NCI-H1048 (cell line): ENCODE measurements at regions not wholly inside any gene's neighbourhood (a gene's known extent, or its start where the extent isn't known, plus 50 kb on each side); places are given as distances from the start of the nearest gene placed in this dataset.
"Not testable (repeated sequence)": the region's sequence is repeated elsewhere in the genome, so short reads cannot be mapped to it uniquely, and the experiment has no call there.

Experiments used
- DNase-seq: peaks from one replicate; lab custom pipeline; 2025; lab: John Stamatoyannopoulos, UW

DNA sequence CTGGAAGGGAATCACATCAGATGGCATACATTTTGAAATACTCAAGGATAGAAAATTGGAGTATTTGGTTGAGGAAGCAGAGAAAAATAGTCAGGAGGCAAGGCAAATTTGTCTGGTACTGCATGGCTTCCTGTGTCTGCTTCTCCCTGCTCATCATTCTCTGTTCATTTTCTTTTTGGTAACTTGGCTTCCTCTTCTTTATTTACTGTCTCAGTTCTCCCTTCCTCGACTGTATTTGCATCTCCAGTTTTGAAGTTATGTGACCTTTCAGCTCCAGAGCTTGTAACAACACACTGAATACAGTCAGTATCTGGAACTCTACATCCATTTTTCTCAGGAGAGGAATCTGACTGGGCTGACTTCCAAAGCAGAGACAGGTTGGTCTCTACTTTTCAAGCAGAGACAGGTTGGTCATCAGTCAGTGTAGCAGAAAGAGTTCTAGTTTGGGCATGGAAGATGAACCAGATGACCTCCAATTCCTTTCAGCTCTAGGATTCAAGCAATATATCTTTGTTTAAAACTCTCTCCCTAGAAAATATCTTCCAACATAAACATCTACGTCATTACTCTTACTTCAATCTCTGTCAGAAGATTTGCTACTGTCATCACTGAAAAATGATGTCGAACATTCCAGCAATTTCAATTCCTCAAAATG, 571.2 kb downstream of the ADGRL2 start:
- DNase-seq = no peak

DNA sequence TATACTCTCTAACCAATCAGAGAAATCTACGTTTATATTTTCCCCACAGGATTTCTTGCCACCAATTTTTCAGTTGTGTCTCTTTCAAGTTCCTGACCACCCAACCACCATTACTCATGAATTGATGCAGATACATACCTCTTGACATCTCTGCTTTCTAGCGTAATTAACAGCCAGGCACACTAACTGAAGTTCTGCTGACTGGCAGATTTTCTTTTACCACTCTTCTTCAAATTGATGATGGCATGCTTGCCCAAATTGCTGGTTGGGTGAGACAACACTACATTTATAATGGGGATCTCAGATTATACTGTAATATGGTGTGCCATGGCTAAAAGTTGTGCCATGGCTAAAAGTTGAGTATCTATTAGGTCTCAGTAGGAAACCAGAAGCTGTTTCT, 566.7 kb downstream of the ADGRL2 start:
- no peak for DNase-seq

DNA sequence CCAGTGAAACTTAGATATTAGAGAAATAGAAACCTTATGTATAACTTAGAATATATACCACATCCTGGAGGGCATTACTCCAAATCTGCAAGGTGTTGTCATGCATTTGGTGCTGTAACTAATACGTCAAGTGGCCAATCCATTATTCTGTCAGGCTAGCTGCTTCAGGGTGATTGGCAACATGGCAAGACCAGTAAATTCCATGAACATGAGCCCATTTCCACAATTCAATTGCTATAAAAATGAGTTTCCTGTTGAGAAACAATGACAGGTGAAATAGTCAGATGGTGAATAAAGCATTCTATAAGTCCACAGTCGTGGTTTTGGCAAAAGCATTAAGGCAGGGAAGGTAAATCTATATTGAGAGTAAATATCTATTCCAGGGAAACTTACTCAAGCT, 566.0 kb downstream of the ADGRL2 start:
- DNase-seq = no peak

DNA sequence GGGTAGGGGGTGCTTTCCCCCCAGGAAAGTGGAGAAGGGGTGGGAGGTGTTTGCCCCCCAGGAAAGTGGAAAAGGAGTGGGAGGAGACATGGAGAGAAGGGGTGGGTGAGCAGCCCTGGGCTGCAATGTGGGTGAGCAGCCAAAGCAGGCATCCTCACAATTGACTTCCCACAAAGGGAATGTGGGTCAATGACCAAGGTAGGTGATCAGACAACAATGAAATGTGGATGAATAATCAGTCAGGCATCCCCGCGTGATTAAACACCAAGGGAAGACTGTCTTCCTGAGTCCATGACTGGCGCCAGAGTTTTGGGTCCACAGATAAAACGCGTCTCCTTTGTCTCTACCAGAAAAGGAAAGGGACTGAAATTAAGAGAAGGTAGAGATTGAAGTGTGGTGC, 558.8 kb downstream of the ADGRL2 start:
- not testable (repeated sequence) for DNase-seq

DNA sequence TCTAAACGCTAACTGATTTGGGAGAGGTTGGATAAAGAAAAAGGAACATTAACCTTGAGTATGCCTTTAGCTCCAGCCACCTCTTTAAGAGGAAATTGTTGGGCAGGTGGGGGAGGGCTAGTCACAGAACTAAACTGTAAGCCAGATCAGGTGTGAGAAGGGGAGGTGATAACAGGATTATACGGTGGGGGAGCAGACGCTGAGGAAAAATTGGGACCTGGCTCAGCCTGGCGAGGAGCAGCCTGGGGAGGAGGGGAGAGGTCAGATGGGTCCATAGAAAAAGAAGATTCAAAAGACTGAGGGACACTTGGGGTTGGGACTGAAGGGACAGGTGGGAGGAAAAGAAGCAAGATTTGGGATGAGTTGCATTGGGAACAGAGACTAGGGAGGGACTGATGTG, 558.0 kb downstream of the ADGRL2 start:
- DNase-seq = not testable (repeated sequence)

DNA sequence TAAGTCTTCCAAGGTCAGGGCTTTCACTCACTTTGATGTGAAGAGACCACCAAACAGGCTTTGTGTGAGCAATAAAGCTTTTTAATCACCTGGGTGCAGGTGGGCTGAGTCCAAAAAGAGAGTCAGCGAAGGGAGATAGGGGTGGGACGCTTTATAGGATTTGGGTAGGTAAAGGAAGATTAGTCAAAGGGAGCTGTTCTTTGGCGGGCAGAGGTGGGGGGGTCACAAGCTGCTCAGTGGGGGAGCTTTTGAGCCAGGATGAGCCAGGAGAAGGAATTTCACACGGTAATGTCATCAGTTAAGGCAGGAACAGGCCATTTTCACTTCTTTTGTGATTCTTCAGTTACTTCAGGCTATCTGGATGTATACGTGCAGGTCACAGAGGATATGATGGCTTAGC, 553.8 kb downstream of the ADGRL2 start:
- DNase-seq = not testable (repeated sequence)

DNA sequence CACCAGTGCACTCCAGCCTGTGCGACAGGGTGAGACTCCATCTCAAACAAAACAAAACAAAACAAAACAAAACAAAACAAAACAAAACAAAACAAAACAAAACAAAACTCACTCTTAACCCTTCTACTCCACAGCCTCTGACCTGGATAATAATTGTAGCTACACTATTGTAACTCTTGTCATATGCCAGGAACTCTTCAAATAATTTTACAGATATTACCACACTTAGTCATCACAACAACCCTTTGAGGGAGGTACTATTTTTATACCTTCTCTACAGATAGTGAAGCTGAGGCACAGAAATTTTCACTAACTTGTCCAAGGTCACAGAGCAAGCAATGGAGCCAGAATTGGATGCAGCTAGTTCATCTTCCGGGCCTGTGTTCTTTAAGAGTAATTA, 547.8 kb downstream of the ADGRL2 start:
- DNase-seq = no peak

DNA sequence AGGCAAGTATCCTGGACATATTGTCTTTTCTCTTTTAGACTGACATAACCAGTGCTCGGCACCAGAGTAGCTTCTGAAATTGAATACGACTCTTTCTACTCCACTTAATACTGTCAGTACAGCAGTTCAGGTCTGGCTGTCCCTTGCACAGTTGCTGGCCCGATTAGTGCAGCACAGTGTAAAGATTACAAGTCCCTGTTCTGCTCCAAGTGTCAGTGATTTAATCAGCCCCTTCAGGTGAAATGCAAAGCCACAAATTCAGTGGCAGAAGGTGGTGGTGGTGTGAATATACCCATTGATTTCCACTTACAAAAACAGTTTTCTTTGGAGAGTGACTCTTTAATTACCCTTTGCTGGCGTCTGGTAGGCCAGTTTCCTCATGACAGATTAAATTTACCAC, 545.4 kb downstream of the ADGRL2 start:
- no peak for DNase-seq

DNA sequence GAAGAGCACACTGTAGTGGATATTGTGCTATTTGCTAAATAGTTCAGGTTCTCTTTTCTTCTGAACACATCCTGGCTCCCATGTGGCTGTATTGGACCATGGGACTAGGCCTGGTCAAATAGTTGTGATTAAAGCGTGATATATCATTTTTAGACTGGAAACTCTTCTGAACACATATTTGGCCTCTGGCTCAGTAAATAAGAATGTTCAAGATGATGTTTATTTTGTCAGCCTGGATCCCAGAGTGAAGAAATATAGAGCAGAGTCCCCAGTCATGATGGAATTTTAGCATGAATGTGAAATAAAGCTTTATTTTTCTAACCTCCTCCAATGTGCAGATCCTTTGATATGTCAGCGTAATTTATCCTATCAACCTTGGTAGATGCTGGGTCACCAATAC, 542.6 kb downstream of the ADGRL2 start:
- no peak for DNase-seq

DNA sequence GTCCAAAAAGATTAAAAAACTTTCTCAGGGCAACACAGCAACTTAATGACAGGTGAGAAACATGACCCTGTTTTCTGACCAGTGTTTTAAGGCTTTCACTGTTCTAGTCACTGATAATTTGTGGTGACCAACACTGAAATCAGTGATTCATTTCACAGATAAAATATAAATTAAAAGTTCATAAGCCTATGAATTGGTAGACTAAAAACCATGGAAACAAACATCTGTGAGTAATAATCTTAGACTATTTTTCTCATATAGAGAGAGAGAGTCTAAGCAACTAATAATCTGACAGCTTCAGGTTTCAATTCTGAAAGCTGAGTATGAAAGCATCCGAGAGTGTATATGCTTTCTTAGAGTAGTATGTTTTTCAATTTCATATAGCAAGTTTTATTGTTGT, 536.9 kb downstream of the ADGRL2 start:
- DNase-seq = no peak

DNA sequence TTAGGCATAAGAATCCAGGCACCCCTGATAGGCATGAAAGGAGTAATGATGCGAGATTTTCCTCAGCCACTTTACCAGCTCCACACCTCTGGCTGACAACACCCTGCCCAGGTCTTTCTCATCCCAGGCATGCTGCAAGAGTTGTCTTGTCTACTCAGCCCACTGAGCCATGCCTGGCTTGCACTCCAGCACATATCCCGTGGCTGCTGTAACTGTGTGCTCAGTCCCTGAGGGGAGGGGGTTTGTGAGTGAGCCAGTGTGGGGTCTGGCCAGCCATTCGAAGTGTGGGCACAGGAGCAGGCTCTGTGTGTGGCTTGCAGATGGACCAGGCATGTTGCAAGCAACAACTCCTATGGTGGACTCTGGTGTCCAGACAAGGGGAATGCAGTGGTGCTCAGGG, 529.6 kb downstream of the ADGRL2 start:
- DNase-seq = no peak

DNA sequence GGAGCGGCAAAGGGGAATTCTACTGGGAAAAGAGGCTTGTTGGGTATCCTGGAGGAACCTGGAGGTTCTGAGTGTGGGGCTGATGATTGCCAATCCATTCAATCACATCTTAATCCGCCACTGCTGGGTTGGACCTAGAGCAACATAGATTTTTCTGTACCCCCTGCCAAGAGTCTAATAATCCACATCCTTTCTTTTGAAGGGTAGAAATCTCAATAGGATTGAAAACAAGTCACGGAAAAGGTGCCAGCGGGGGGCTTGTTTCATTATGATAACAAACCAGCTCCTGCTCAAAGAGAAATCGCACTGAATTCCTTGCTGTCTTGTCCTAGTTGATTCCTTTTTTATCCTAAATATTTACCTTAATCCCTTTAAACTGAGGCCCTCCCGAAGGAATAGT, 528.5 kb downstream of the ADGRL2 start:
- DNase-seq = no peak

DNA sequence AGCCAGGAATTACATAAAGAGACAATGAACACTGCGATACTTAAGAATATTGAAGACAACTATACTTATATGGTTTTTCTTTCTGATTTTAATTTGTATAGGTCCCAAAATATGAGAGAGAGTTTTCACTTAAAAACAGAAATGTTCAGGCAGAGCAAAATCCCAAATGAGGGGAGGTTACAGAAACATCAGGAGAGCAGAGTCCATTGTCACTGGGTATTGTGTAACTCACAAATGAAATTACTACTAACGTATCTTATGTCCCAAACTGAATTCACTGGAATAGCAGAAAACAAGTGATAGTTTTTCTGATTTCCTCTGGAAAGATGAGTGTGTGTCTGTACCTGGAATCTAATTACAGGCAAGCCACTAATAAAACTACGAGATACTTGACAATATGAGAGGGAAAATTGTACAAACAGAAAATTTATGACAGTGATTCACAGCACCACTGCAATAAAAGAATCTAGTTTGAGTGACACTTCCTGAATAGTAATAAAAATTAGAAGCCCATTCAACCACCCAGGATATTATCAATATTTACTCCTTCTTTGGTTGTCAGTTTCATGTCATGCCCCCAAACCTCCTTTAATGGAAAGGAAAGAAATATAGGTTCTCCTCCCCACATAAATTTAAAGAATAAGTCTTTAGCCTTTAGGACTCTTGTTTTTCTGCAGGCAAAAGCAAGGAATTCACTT, 522.6 kb downstream of the ADGRL2 start:
- DNase-seq = no peak

DNA sequence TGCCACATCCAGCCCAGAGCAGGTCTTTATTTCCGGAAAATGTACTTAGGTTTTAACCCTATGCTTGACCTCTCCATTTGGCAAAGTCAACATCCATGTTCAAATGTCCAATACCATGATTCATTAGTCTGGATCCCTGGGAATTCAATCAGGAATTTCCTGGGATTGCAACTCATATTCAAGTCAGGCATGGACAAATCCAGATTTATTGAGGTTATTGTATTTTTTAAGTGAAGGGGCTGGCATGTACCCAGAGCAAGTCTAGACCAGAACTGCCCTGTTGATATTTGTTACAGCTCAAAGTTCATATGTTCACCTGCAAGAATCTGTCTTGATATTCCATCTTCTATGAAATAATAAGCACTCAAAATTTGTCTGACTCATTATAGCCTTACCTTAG, 521.1 kb downstream of the ADGRL2 start:
- DNase-seq = no peak

DNA sequence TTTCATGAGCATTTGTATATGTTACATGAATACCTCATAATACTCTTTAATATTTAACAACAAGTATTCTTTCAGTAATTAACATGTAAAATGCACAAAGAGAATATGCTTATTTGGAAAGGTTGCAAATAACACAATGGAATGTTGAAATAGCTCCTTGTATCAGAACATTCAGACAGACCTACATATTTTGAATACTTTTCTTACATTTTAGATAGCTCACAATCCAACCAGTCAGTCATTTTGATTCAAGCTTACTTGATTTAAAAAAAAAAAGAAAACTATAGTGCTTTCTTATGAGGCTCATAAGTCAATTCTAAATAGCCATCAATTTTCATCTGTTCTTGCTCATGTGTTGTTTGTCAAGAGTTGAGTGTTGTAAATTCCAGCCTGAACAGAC, 518.8 kb downstream of the ADGRL2 start:
- no peak for DNase-seq

DNA sequence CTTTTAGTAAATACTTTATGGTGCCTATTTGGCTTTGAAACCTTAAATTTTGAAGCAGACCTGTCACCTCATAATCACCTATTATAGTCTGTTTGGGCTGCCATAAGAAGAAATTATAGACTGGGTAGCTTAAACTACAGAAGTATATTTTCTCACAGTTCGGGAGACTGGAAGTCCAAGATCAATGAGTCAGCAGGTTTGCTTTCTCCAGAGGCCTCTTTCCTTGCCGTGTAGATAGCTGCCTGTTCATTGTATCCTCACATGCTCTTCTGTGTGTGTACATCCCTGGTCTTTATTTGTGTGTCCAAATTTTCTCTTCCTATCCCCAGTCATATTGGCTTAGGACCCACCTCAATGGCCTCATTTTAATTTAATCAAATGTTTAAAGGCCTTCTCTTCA, 518.2 kb downstream of the ADGRL2 start:
- no peak for DNase-seq

DNA sequence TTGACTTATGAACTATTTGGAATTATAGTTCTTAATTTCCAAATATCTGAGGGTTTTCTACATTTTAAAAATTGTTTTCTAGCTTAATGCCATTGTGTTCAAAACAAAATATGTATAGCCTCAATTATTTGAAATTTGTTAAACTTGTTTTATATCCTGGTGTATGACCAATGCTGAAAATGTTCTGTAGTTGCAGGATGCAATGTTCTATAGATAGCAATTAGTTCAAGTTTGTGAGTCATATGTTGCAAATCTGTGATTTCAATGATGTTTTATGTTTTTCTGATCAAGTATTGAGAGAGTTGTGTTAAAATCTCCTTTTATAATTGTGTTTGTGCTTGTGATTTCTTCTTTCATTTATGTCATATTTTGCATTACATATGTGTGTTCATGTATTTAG, 517.5 kb downstream of the ADGRL2 start:
- DNase-seq = no peak

DNA sequence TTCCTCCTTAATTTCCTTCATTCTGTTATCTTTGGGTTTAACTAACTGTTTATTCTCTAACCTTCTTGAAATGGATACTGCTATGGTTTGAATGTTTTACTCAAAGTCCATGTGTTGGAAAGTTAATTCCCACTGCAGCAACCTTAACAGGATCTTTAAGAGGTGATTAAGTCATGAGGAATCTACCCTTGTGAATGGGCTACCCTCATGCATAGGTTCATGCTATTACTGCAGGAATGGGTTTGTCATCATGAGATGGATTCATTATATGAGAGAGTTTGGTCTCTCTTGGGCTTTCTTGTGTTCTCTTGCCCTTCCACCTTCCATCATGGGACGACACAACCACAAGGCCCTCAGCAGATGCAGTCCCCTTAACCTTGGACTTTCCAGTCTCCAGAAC, 516.9 kb downstream of the ADGRL2 start:
- no peak for DNase-seq

DNA sequence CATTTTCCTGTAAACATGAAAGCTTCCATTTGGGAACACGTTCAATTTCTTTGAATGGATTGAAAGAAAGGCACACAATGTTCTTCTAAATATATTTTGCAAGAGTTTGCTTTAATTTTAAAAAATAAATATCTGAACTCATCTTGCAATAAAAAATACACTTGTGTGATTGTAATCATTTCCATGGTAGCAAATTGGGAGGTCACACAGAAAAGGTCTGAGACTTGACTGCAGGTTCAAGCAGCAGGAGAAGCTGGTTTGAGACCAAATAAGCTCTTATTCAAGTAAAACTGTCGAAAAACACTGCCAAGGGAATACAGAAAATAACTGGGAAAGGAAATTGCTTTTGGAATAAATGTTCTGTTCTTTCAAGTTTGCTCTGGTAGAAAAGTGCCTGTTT, 498.9 kb downstream of the ADGRL2 start:
- no peak for DNase-seq

DNA sequence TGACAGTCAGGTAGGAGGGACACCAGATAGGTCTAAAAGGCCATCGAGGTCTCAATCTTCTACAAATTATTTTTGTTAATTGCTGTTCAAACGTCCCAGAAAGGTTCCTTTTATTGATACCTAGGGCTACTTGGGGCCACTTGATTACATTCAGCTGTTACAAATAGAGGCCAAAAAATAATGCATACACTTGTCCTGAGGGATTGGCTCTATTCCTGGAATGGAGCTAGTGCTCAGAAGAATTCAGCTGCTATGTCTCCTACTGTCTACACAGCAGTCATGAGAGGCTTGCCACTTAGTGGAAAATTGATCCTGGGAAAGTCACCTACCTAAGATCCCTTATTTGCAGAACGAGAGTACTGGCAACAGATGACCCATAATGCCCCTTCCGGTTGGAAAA, 498.3 kb downstream of the ADGRL2 start:
- no peak for DNase-seq

DNA sequence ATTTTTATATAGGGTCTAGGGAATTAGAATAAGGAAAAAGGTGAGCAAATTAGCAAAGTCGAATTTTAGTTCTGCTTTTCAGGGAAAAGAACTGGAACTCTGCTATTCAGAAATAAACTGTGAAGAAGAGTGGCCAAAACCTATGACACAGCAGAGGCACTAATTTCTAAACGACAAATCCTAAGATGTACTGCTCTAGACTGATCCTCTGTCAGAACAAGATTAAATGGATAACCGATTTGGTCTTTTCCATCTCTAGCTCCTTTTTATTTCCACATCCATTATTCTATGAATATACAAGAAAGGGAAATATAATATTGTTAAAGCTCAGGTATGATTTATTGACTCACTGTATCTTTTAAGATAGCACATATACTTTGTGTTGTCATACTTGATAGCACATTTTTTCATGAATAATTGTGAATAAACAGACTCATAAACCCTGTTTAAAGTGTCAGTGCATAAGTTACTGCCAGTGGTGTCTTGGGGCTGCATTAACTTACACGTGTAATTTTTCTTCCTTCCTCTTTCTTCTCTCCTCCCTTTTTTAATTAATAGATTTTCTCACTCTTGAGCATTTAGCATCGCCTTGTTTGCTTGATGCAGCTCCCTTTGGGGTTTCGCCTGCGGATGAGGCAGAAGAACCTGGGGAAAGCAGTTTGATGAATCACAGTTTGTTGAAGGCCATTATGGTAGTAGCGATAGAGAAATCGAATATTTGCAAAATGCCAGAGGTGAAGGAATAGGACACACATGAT, 496.6 kb downstream of the ADGRL2 start:
- DNase-seq = no peak

DNA sequence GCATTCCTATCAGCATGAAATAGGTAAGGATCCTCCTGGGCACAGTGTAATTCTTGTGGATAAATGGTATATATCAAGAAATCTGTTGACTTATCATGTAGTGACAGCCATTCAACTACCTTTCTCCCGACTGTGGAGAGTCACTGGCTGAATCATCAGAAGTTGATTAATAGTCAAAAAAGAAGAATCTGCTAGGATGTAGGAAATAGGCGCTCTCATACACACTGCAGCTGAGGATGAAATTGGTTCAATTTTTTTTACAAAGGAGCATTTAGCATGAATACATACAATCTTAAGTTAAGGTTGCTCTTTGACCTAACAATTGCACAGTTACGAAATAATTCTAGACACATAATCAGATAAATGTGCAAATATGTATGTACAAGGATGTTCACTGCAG, 486.8 kb downstream of the ADGRL2 start:
- no peak for DNase-seq

DNA sequence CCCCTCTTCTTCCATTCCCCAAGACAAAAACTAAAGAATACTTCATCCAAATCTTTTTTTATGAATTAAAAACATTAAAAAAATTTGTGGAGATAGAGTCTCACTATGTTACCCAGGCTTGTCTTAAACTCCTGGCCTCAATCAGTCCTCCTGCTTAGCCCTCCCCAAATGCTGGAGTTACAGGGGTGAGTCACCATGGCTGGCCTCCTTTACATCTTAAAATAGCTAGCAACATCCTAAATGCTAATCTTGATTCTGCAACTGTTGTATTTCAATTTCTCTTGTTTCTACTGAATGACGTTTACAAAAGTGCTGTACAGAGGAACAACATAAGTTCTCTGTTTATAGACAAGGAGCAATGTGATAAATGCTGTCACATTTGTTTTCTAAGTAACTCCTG, 483.5 kb downstream of the ADGRL2 start:
- no peak for DNase-seq
